Upper lobe of left lung (tissue), 4 donors: ENCODE measurements at regions not wholly inside any gene's neighbourhood (a gene's known extent, or its start where the extent isn't known, plus 50 kb on each side); places are given as distances from the start of the nearest gene placed in this dataset.

Source experiments
- CTCF ChIP-seq, 6 experiments: fragments of 450-650 bp in 4 of 6; fragments of 200-600 bp in 2 of 6; sonication (generic) in 2 of 6; IDR thresholded peaks; one replicate each; pipeline ENCODE4 v1.5.1; 2016 to 2019; ENCODE audit warnings: antibody characterized with exemption in 6 of 6
- EP300 ChIP-seq, 4 donors: sonication (generic); formaldehyde crosslinking; IDR thresholded peaks; one replicate each; pipeline ENCODE4 v1.5.1; 2017; ENCODE audit warnings: antibody characterized with exemption in 4 of 4, control low read depth in 2 of 4
- POLR2A ChIP-seq, 4 donors: fragments of 450-650 bp; IDR thresholded peaks; one replicate each; pipeline ENCODE4 v1.5.1; 2016 to 2017; ENCODE audit warnings: antibody characterized with exemption in 4 of 4, mild to moderate bottlenecking in 2 of 4
- POLR2AphosphoS5 ChIP-seq, 2 donors: sonication (generic); formaldehyde crosslinking; IDR thresholded peaks; one replicate each; pipeline ENCODE4 v1.5.1; 2017; ENCODE audit warnings: antibody characterized with exemption in 2 of 2

- TF ChIP-seq CTCF (IDR thresholded peaks at IDR 0.05) (no peak), POLR2A (IDR thresholded peaks at IDR 0.05) (no peak), POLR2AphosphoS5 (IDR thresholded peaks at IDR 0.05) (no peak), EP300 (IDR thresholded peaks at IDR 0.05) (no peak)
Measured at GRCh38 chr16:76771216-76771615, 419.8 kb upstream of the MON1B start.
